ENCODE measurements at regions not wholly inside any gene's neighbourhood (a gene's known extent, or its start where the extent isn't known, plus 50 kb on each side); places are given as distances from the start of the nearest gene placed in this dataset.

DNA sequence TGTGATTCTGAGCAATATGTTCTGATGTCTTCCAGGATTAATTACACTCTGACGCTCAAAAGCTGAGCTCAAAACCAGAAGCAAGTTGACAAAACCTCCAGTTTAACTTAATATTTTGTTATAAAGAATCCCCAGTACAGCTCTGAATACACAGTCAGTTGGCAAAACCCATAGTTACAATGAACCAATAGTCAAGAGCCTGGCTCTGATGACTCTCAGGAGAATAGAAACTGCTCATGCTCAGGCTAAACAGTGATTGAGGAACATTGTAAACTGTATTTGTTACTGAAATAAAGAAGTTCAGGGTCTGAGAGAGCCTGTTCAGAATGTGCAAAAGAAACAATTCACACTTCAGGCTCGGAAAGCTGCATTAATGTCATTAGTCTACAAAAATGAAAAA lies 1565.9 kb downstream of the SUCLG1 start:
- no peaks in the 10 kb centered on the region for H3K9me3 ChIP-seq (ENCODE audit: control insufficient read depth, insufficient read depth, low read depth, low read length)
- H3K4me1 ChIP-seq (ENCODE audit: control insufficient read depth, insufficient read depth, low read length): no peaks in the 10 kb centered on the region
- no peak overlapping the region for H3K4me3 ChIP-seq (ENCODE audit: low read depth, low read length)
- TF ChIP-seq ZEB2 (tag by site-specific recombination; IDR thresholded peaks at IDR 0.05): no peak
- TF ChIP-seq ZBTB20 (tag by site-specific recombination; IDR thresholded peaks at IDR 0.05): no peak
- TF ChIP-seq, protein P1, sequence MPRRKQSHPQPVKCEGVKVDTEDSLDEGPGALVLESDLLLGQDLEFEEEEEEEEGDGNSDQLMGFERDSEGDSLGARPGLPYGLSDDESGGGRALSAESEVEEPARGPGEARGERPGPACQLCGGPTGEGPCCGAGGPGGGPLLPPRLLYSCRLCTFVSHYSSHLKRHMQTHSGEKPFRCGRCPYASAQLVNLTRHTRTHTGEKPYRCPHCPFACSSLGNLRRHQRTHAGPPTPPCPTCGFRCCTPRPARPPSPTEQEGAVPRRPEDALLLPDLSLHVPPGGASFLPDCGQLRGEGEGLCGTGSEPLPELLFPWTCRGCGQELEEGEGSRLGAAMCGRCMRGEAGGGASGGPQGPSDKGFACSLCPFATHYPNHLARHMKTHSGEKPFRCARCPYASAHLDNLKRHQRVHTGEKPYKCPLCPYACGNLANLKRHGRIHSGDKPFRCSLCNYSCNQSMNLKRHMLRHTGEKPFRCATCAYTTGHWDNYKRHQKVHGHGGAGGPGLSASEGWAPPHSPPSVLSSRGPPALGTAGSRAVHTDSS (tag by site-specific recombination; IDR thresholded peaks at IDR 0.05): no peak
- no peak overlapping the region for H3K27ac ChIP-seq (ENCODE audit: extremely low read depth, low read depth, low read length)
- no peaks in the 10 kb centered on the region for H3K36me3 ChIP-seq (ENCODE audit: control insufficient read depth in 2 of 2, insufficient read depth in 1 of 2, low read length in 2 of 2)
- CTCF ChIA-PET: no interaction called here
- POLR2A ChIA-PET: no interaction called here

DNA sequence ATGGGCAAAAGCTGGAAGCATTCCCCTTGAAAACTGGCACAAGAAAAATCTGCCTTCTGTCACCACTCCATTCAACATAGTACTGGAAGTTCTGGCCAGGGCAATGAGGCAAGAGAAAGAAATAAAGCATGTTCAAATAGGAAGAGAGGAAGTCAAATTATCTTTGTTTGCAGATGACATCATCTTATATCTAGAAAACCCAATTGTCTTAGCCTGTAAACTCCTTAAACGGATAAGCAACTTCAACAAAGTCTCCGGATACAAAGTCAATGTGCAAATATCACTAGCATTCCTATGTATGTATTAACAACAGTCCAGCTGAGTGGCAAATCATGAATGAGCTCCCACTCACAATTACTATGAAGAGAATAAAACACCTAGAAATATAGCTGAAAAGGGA lies 1579.3 kb downstream of the SUCLG1 start:
- CTCF ChIA-PET: no interaction called here
- Histone ChIP-seq H3K27ac (ENCODE audit: extremely low read depth, low read depth, low read length) (no peak overlapping the region), H3K4me3 (ENCODE audit: low read depth, low read length) (no peak overlapping the region), H3K4me1 (ENCODE audit: control insufficient read depth, insufficient read depth, low read length) (no peaks in the 10 kb centered on the region), H3K9me3 (ENCODE audit: control insufficient read depth, insufficient read depth, low read depth, low read length) (no peaks in the 10 kb centered on the region), H3K36me3 (ENCODE audit: control insufficient read depth in 2 of 2, insufficient read depth in 1 of 2, low read length in 2 of 2) (no peaks in the 10 kb centered on the region)
- POLR2A ChIA-PET: no interaction called here
- no peak for TF ChIP-seq ZNF837 (tag by site-specific recombination; IDR thresholded peaks at IDR 0.05)

DNA sequence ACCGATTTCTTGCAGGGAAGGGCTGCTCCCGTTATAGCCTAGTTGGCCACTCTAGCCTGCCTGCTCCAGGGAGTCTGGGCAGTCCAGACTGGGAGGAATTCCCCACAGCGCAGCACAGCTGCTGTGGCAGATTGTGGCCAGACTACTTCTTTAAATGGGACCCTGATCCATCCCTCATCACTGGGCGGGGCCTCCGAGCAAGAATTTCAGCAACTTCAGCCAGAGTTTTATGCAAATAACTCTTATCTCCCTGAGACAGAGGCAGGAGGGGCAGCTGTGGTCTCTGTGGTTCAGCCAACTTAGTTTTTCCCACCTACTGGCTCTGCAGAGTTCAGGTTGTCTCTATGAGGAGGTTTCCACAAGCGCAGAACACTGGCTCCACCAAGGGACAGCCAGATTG lies 1583.2 kb downstream of the SUCLG1 start:
- H3K4me1 ChIP-seq (ENCODE audit: control insufficient read depth, insufficient read depth, low read length): no peaks in the 10 kb centered on the region
- H3K4me3 ChIP-seq (ENCODE audit: low read depth, low read length): no peak overlapping the region
- ChIA-PET CTCF (no interaction called here), POLR2A (no interaction called here)
- TF ChIP-seq KLF16 (tag by site-specific recombination; IDR thresholded peaks at IDR 0.05) (no peak), ZNF600 (tag by site-specific recombination; IDR thresholded peaks at IDR 0.05) (no peak), ZNF114 (tag by site-specific recombination; IDR thresholded peaks at IDR 0.05) (no peak)
- TF ChIP-seq, protein P2, sequence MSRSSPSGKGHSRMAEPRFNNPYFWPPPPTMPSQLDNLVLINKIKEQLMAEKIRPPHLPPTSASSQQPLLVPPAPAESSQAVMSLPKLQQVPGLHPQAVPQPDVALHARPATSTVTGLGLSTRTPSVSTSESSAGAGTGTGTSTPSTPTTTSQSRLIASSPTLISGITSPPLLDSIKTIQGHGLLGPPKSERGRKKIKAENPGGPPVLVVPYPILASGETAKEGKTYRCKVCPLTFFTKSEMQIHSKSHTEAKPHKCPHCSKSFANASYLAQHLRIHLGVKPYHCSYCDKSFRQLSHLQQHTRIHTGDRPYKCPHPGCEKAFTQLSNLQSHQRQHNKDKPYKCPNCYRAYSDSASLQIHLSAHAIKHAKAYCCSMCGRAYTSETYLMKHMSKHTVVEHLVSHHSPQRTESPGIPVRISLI (tag by site-specific recombination; IDR thresholded peaks at IDR 0.05): no peak
- no peaks in the 10 kb centered on the region for H3K9me3 ChIP-seq (ENCODE audit: control insufficient read depth, insufficient read depth, low read depth, low read length)
- H3K27ac ChIP-seq (ENCODE audit: extremely low read depth, low read depth, low read length): no peak overlapping the region
- no peaks in the 10 kb centered on the region for H3K36me3 ChIP-seq (ENCODE audit: control insufficient read depth in 2 of 2, insufficient read depth in 1 of 2, low read length in 2 of 2)

DNA sequence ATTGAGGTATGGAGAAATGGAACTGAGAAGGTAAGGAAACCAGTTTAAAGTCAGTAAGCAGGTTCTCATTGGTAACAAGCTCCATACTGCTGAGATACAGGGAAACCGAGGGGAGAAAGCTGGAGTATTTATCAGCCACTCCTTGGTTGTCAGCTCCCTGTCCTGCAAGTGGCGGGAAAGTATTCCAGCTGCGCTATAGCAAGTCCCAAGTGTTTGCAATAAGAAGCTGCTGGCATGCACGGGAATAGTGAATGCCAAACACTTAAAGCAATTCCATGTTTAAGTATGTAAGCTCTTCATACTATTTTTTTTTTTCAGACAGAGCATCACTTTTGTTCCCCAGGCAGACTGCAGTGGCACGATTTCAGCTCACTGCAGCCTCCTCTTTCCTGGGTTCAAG lies 1601.1 kb downstream of the SUCLG1 start:
- ChIA-PET CTCF (no interaction called here), POLR2A (no interaction called here)
- no peak overlapping the region for H3K4me3 ChIP-seq (ENCODE audit: low read depth, low read length)
- no peak for TF ChIP-seq ZNF571 (tag by site-specific recombination; IDR thresholded peaks at IDR 0.05)
- no peaks in the 10 kb centered on the region for H3K4me1 ChIP-seq (ENCODE audit: control insufficient read depth, insufficient read depth, low read length)
- no peak overlapping the region for H3K27ac ChIP-seq (ENCODE audit: extremely low read depth, low read depth, low read length)
- no peaks in the 10 kb centered on the region for H3K9me3 ChIP-seq (ENCODE audit: control insufficient read depth, insufficient read depth, low read depth, low read length)
- H3K36me3 ChIP-seq (ENCODE audit: control insufficient read depth in 2 of 2, insufficient read depth in 1 of 2, low read length in 2 of 2): no peaks in the 10 kb centered on the region

DNA sequence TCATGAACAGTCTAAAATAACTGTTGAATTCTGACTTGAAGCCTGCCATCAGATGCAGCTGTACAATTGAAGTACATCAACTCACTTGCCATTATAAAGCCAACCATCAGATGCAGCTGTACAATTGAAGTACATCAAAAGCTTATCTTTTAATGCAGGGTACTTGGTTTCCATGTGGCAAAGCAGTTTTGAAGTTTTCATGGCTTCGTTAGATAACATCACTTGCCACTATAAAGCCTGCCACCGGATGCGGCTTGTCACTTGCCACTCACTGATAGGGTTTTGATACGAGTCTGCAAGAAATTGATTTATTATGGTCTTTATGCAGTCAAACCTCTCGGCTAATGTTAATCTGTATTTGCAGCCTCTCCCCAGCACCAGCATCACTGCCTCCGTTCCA lies 1605.8 kb downstream of the SUCLG1 start:
- ChIA-PET CTCF (no interaction called here), POLR2A (no interaction called here)
- Histone ChIP-seq H3K4me3 (ENCODE audit: low read depth, low read length) (no peak overlapping the region), H3K9me3 (ENCODE audit: control insufficient read depth, insufficient read depth, low read depth, low read length) (no peaks in the 10 kb centered on the region), H3K36me3 (ENCODE audit: control insufficient read depth in 2 of 2, insufficient read depth in 1 of 2, low read length in 2 of 2) (no peaks in the 10 kb centered on the region), H3K4me1 (ENCODE audit: control insufficient read depth, insufficient read depth, low read length) (no peaks in the 10 kb centered on the region), H3K27ac (ENCODE audit: extremely low read depth, low read depth, low read length) (no peak overlapping the region)
- TF ChIP-seq ZNF660 (tag by site-specific recombination; IDR thresholded peaks at IDR 0.05): no peak
- TF ChIP-seq GLI4 (tag by site-specific recombination; IDR thresholded peaks at IDR 0.05): no peak
- no peak for TF ChIP-seq ZNF223 (tag by site-specific recombination; IDR thresholded peaks at IDR 0.05)
- no peak for TF ChIP-seq ZNF426 (tag by site-specific recombination; IDR thresholded peaks at IDR 0.05)
- no peak for TF ChIP-seq ZNF202 (tag by site-specific recombination; IDR thresholded peaks at IDR 0.05; ENCODE audit: borderline replicate concordance)
- TF ChIP-seq ZNF112 (tag by site-specific recombination; IDR thresholded peaks at IDR 0.05): no peak
- TF ChIP-seq ZNF10 (tag by site-specific recombination; IDR thresholded peaks at IDR 0.05): no peak
- no peak for TF ChIP-seq SP3 (tag by site-specific recombination; IDR thresholded peaks at IDR 0.05)
- no peak for TF ChIP-seq ZBTB17 (tag by site-specific recombination; IDR thresholded peaks at IDR 0.05)
- no peak for TF ChIP-seq ZNF747 (tag by site-specific recombination; IDR thresholded peaks at IDR 0.05)
- TF ChIP-seq ZNF394 (tag by site-specific recombination; IDR thresholded peaks at IDR 0.05; ENCODE audit: borderline replicate concordance): no peak
- TF ChIP-seq, protein P3, sequence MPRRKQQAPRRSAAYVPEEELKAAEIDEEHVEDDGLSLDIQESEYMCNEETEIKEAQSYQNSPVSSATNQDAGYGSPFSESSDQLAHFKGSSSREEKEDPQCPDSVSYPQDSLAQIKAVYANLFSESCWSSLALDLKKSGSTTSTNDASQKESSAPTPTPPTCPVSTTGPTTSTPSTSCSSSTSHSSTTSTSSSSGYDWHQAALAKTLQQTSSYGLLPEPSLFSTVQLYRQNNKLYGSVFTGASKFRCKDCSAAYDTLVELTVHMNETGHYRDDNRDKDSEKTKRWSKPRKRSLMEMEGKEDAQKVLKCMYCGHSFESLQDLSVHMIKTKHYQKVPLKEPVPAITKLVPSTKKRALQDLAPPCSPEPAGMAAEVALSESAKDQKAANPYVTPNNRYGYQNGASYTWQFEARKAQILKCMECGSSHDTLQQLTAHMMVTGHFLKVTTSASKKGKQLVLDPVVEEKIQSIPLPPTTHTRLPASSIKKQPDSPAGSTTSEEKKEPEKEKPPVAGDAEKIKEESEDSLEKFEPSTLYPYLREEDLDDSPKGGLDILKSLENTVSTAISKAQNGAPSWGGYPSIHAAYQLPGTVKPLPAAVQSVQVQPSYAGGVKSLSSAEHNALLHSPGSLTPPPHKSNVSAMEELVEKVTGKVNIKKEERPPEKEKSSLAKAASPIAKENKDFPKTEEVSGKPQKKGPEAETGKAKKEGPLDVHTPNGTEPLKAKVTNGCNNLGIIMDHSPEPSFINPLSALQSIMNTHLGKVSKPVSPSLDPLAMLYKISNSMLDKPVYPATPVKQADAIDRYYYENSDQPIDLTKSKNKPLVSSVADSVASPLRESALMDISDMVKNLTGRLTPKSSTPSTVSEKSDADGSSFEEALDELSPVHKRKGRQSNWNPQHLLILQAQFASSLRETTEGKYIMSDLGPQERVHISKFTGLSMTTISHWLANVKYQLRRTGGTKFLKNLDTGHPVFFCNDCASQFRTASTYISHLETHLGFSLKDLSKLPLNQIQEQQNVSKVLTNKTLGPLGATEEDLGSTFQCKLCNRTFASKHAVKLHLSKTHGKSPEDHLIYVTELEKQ (tag by site-specific recombination; IDR thresholded peaks at IDR 0.05; ENCODE audit: borderline replicate concordance): no peak
- no peak for TF ChIP-seq ZSCAN23 (tag by site-specific recombination; IDR thresholded peaks at IDR 0.05)

Measured in HEK293 (cell line).